Tibial nerve (tissue), 4 donors: ENCODE measurements at regions not wholly inside any gene's neighbourhood (a gene's known extent, or its start where the extent isn't known, plus 50 kb on each side); places are given as distances from the start of the nearest gene placed in this dataset.

Source experiments
- DNase-seq, 2 donors: peaks; one replicate each; pipeline ENCODE4 v3.0.0-alpha.2; 2019; ENCODE audit warnings: low spot score in 2 of 2
- H3K27ac ChIP-seq, 4 donors: fragments of 200-600 bp; sonication (generic) in 3 of 4; one replicate each; pipeline ENCODE4 v1.5.1; 2017 to 2019; ENCODE audit warnings: mild to moderate bottlenecking in 1 of 4
- H3K27me3 ChIP-seq, 2 donors: fragments of 200-600 bp; sonication (generic) in 1 of 2; one replicate each; pipeline versions ENCODE4 v1.5.1 to v1.6.0; 2017 to 2019
- H3K36me3 ChIP-seq, 3 donors: fragments of 200-600 bp; sonication (generic); one replicate each; pipeline ENCODE4 v1.5.1; 2018 to 2019
- H3K4me1 ChIP-seq, 4 donors: fragments of 200-600 bp; sonication (generic) in 3 of 4; one replicate each; pipeline ENCODE4 v1.5.1; 2017 to 2019
- H3K4me3 ChIP-seq, 4 donors: fragments of 200-600 bp; sonication (generic) in 3 of 4; one replicate each; pipeline ENCODE4 v1.5.1; 2017 to 2019; ENCODE audit warnings: mild to moderate bottlenecking in 1 of 4, moderate library complexity in 1 of 4
- H3K9me3 ChIP-seq, 4 donors: fragments of 200-600 bp; sonication (generic) in 3 of 4; one replicate each; pipeline ENCODE4 v1.5.1; 2017 to 2019
- EP300 ChIP-seq, 2 donors: sonication (generic); formaldehyde crosslinking; IDR thresholded peaks; one replicate each; pipeline ENCODE4 v1.6.1; 2017; ENCODE audit warnings: antibody characterized with exemption in 2 of 2, mild to moderate bottlenecking in 1 of 2
- POLR2A ChIP-seq, 2 donors: fragments of 450-650 bp; IDR thresholded peaks; one replicate each; pipeline ENCODE4 v1.6.1; 2017; ENCODE audit warnings: antibody characterized with exemption in 2 of 2, mild to moderate bottlenecking in 2 of 2, moderate library complexity in 2 of 2
- WGBS, 2 donors: methylation state at CpG; one replicate each; pipeline ENCODE4 v1.1.5; 2018; 5-methylcytosine and 5-hydroxymethylcytosine counted together
- TF ChIP-seq, protein P1 (sequence below), 5 experiments: fragments of 200-600 bp in 3 of 5; fragments of 450-650 bp in 2 of 5; sonication (generic) in 3 of 5; IDR thresholded peaks; one replicate each; pipeline ENCODE4 v1.5.1; 2016 to 2019; ENCODE audit warnings: antibody characterized with exemption in 5 of 5, mild to moderate bottlenecking in 3 of 5, moderate library complexity in 2 of 5

DNA sequence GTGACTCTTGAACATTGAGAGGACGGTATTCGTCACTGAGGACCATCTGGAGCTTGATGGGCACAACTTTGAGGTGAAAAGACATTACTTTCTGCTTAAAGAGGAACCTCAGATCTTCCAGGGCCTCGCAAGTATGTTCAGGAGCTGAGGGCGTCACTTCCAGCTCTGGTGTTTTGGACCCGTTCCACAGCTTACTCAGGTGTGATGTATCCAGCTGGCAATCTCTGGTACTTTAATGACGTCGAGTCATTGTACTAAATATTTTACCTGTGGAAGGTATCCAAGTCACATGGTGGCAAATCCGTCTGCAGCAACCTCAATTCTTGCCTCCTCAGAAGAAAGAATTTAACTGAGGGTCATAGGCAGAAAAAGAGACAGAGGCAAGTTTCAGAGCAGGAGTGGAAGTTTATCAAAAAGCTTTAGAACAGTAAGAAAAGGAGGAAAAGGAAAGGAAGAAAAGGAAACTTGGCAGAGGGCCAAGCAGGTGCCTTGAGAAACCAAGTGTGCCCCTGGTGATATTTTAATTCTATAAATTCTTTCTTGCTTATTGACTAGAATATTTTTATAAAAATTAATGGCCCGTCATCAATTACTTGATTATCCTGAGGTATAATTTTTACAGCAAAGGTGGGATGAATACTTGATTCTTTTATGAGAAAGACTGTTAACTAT lies 250.6 kb downstream of the AEBP2 start:
- DNase-seq, result no peak
- H3K9me3 ChIP-seq, result no peaks in the 10 kb centered on the region
- H3K27ac ChIP-seq, result no peak overlapping the region
- no peaks in the 10 kb centered on the region for H3K4me1 ChIP-seq
- H3K4me3 ChIP-seq, result no peak overlapping the region
- TF ChIP-seq, protein P1, sequence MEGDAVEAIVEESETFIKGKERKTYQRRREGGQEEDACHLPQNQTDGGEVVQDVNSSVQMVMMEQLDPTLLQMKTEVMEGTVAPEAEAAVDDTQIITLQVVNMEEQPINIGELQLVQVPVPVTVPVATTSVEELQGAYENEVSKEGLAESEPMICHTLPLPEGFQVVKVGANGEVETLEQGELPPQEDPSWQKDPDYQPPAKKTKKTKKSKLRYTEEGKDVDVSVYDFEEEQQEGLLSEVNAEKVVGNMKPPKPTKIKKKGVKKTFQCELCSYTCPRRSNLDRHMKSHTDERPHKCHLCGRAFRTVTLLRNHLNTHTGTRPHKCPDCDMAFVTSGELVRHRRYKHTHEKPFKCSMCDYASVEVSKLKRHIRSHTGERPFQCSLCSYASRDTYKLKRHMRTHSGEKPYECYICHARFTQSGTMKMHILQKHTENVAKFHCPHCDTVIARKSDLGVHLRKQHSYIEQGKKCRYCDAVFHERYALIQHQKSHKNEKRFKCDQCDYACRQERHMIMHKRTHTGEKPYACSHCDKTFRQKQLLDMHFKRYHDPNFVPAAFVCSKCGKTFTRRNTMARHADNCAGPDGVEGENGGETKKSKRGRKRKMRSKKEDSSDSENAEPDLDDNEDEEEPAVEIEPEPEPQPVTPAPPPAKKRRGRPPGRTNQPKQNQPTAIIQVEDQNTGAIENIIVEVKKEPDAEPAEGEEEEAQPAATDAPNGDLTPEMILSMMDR (IDR thresholded peaks at IDR 0.05), result no peak
- TF ChIP-seq POLR2A (IDR thresholded peaks at IDR 0.05) (no peak), EP300 (IDR thresholded peaks at IDR 0.05) (no peak)
- no peaks in the 10 kb centered on the region for H3K27me3 ChIP-seq
- WGBS, 2 donors, result 93 to 96% methylated on average over 9 of the region's 9 CpGs
- H3K36me3 ChIP-seq, result no peaks in the 10 kb centered on the region

GRCh38 chr12:19692091-19692490 lies 252.8 kb downstream of the AEBP2 start:
- Histone ChIP-seq H3K36me3 (no peaks in the 10 kb centered on the region), H3K27me3 (no peaks in the 10 kb centered on the region), H3K27ac (no peak overlapping the region), H3K4me3 (no peak overlapping the region), H3K9me3 (no peaks in the 10 kb centered on the region), H3K4me1 (no peaks in the 10 kb centered on the region)
- TF ChIP-seq, protein P1 (IDR thresholded peaks at IDR 0.05), result no peak
- TF ChIP-seq EP300 (IDR thresholded peaks at IDR 0.05), result no peak
- TF ChIP-seq POLR2A (IDR thresholded peaks at IDR 0.05), result no peak
- DNase-seq, result no peak
- 78 to 89% methylated on average over 4 of the region's 4 CpGs for WGBS, 2 donors

GRCh38 chr12:19692566-19692965 lies 253.3 kb downstream of the AEBP2 start:
- no peak overlapping the region for H3K27ac ChIP-seq
- no peak overlapping the region for H3K4me3 ChIP-seq
- H3K27me3 ChIP-seq, result no peaks in the 10 kb centered on the region
- H3K36me3 ChIP-seq, result no peaks in the 10 kb centered on the region
- no peak for DNase-seq
- 74 to 85% methylated on average over 1 of the region's 1 CpG for WGBS, 2 donors
- no peaks in the 10 kb centered on the region for H3K9me3 ChIP-seq
- no peaks in the 10 kb centered on the region for H3K4me1 ChIP-seq
- TF ChIP-seq EP300 (IDR thresholded peaks at IDR 0.05), result no peak

DNA sequence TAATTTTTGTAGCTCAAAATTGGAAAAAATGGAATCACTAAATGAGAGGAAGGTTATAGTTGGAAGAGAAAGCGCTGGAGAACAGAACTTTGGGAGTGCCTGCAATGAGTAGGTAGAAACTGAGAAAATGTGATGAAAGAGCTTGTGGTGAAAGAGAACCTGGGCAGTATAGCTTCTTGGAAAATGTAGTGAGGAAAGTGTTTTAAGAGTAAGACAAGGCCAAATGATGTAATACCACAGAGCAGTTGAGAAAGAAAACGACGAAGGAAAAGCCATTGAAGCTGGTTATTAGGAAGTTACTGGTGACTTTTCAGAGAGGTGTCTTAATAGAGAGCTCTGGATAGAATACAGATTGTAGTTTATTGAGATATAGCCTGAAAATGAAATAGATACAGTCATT lies 255.3 kb downstream of the AEBP2 start:
- H3K4me3 ChIP-seq, result no peak overlapping the region
- H3K36me3 ChIP-seq, result no peaks in the 10 kb centered on the region
- H3K27me3 ChIP-seq, result no peaks in the 10 kb centered on the region
- H3K4me1 ChIP-seq, result no peaks in the 10 kb centered on the region
- TF ChIP-seq EP300 (IDR thresholded peaks at IDR 0.05), result no peak
- no peak for TF ChIP-seq POLR2A (IDR thresholded peaks at IDR 0.05)
- TF ChIP-seq, protein P1 (IDR thresholded peaks at IDR 0.05), result no peak
- H3K27ac ChIP-seq, result no peak overlapping the region
- 67 to 70% methylated on average over 3 of the region's 3 CpGs for WGBS, 2 donors
- no peaks in the 10 kb centered on the region for H3K9me3 ChIP-seq
- DNase-seq, result no peak

DNA sequence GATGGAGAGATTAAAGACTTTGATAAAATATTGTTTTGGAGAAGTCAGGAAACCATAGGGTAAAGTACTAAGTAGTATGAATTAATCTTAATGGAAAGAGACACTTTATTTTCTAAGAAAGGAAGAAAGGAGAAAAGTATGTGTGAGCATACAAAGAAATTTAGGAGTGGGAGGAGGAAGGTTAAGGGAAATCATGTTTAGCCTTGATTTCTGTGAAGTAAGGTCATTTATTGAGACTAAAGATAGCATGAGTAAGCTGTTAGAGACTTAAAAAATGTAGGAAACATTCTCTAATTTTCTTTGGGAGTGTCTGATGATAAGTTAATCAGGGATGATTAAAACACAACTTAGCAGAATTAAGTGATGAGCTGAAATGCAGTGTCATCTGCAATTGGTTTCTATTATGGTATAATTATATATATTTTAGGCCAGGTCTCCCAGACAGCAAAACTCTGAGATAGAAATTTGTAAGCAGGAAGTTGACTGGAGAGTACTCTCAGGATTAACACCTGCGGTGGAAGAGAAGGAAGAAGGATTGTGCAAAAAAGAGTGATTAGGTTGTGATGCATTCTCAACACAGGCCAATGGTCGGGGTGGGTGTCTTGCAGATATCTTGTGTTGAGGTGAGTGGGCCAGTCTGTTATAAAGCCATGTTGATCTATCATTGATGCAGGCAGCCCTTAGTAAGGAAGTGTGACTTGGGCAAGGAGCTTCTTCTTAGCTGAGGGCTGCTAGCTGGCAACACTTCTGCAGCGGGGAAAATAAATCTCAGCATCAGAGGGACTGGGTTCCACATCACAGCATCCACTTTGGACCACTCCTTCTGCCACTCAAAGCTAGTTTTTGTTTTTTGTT lies 256.2 kb downstream of the AEBP2 start:
- no peak overlapping the region for H3K4me3 ChIP-seq
- 78 to 82% methylated on average over 3 of the region's 3 CpGs for WGBS, 2 donors
- H3K27ac ChIP-seq, result no peak overlapping the region
- H3K4me1 ChIP-seq, result no peaks in the 10 kb centered on the region
- peaks cover 0 to 3% (median 0%) of the 10 kb centered on the region in 4 donors for H3K9me3 ChIP-seq
- no peaks in the 10 kb centered on the region for H3K27me3 ChIP-seq
- no peak for DNase-seq
- TF ChIP-seq POLR2A (IDR thresholded peaks at IDR 0.05) (no peak), EP300 (IDR thresholded peaks at IDR 0.05) (no peak)
- TF ChIP-seq, protein P1 (IDR thresholded peaks at IDR 0.05), result no peak
- no peaks in the 10 kb centered on the region for H3K36me3 ChIP-seq
